ENCODE measurements at regions not wholly inside any gene's neighbourhood (a gene's known extent, or its start where the extent isn't known, plus 50 kb on each side); places are given as distances from the start of the nearest gene placed in this dataset.

DNA sequence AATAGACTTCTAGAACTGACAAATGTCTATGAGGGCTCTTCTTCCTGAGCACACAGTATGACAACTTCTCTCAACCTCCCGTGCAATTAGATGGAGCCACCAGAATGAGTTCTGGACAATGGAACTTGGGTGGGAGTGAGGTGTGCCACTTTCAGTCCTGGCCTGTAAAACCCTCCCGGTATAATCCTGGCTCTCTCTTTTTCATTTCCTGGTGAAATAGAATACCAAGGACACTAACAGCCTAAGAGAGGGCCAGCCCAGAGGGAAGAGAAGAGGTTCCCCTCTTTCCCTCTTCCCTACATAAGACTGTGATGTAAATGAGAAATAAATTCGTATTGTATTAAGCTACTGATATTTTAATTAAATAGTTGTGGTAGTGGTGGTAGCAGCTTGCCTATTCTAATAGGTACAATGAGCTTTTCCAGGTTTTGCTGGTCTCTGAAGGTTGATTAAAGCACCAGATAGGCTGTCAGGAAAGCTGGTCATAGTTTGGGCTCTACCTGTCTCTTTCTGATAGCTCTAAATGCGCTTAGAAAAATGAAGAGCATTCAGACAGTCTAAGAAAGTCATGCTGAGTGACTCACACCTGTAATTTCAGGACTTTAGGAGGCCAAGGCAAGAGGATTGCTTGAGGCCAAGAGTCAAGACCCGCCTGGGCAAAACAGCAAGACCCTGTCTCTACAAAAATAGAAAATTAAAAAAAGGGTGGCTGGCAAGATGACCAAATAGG, 108.6 kb upstream of the ZNF644 start:
- peaks cover 2% of the 10 kb centered on the region for H3K27me3 Mint-ChIP-seq (ENCODE audit: low read depth)
- ATAC-seq: no peak
- H3K4me1 Mint-ChIP-seq (ENCODE audit: low read depth): no peaks in the 10 kb centered on the region
- no peak for DNase-seq
- no peaks in the 10 kb centered on the region for H3K36me3 Mint-ChIP-seq (ENCODE audit: insufficient read depth)
- H3K9me3 Mint-ChIP-seq: no peaks in the 10 kb centered on the region
- H3K4me3 Mint-ChIP-seq: no peak overlapping the region

DNA sequence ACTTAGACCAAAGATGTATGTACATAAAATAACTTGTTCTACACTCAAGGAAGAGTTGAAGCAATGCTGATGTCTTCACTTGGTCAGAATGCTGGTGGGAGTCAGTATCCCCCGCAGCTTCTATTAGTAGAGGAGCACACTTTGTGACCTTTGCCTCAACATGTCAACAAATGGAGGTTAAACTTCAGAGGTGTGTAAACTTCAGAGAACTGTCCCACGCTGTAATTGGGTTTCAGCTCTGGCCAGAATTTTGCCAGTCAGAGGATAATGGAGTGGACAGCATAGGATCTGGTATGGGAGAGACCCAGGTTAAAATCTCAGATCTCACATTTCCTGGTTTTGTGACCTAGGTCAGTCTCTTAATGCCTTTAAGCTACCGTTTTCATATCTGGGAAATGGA, 107.6 kb upstream of the ZNF644 start:
- DNase-seq (no peak), ATAC-seq (no peak)
- Mint-ChIP-seq H3K4me1 (ENCODE audit: low read depth) (peaks cover 6% of the 10 kb centered on the region), H3K9me3 (no peaks in the 10 kb centered on the region), H3K27me3 (ENCODE audit: low read depth) (peaks cover 2% of the 10 kb centered on the region), H3K4me3 (no peak overlapping the region), H3K36me3 (ENCODE audit: insufficient read depth) (no peaks in the 10 kb centered on the region)

DNA sequence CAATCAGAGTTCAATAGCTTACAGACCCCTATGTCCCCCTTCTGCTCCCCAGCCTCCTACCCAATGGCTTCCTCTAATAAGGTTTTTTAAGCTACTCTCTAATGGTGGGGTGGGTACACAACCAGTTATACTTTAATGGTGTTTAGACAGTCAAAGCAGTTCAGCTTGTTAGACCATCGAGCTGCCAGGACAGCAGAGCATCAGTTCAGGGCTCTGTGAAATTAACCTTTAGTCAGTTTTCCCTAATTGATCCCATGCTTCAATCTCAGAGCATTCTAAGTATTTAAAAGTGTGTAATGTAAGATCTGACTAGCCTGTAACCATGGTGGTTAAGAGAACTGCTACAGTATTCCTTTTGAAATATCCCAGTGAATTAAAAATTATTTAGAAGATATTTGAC, 107.2 kb upstream of the ZNF644 start:
- no peak for ATAC-seq
- peaks cover 2% of the 10 kb centered on the region for H3K27me3 Mint-ChIP-seq (ENCODE audit: low read depth)
- peaks cover 11% of the 10 kb centered on the region for H3K4me1 Mint-ChIP-seq (ENCODE audit: low read depth)
- H3K4me3 Mint-ChIP-seq: no peak overlapping the region
- H3K9me3 Mint-ChIP-seq: no peaks in the 10 kb centered on the region
- H3K36me3 Mint-ChIP-seq (ENCODE audit: insufficient read depth): no peaks in the 10 kb centered on the region
- no peak for DNase-seq

DNA sequence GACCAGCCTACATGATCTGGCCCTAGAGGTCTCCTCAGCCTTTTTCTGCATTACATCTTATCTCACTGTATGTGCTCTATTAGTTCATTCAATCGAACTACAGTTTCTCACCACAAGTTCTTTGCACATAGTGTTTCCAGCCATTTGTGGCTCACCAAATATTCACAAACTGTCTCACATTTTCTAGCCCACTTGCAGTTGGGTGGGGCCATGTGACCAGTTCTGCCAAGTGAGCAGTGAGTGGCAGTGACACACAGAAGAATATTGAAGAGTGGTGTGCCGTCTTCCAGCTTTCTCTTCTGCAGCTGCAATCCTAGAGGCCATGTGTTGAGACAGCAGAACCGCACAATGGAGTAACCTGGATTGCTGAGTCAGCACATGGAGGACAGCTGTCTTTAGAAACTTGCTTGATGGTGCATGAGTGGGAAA, 103.2 kb upstream of the ZNF644 start:
- Mint-ChIP-seq H3K36me3 (ENCODE audit: insufficient read depth) (no peaks in the 10 kb centered on the region), H3K9me3 (no peaks in the 10 kb centered on the region), H3K4me1 (ENCODE audit: low read depth) (peaks cover 17% of the 10 kb centered on the region), H3K4me3 (no peak overlapping the region), H3K27me3 (ENCODE audit: low read depth) (no peaks in the 10 kb centered on the region)
- DNase-seq: no peak
- peak; percentile 82 to 85 for ATAC-seq

DNA sequence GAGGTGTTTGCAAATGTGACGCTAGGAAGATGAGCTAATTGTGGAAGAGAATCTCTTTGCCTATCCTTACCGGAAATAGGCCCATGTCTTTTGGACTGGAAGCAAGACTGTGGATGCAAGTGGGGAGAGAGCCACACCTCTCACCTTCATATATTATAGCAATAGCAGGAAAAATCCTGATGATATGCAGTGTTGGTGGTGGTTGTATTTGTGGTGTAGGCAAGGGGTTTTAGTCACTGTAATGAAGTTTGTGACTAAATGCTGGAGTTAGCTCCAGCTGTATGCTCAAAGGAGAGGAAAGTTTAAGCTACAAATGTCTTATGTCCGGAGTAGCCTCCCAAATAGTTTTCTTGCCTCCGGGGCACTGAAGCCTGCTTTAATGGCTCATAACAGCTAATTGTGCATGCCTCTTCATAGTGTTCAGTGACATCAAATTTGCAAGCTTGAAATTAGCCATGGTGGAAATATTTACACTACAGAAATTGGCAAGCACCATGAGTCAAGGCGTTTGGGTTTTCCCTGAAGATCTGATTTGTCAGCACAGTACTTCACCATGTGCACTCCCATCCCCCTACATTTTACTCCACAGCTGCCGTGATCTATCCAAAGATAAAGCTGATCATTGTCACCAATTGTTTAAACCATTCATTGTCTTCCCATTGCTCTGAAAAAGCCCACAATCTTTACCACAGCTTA, 102.6 kb upstream of the ZNF644 start:
- H3K4me3 Mint-ChIP-seq: no peak overlapping the region
- ATAC-seq: peak; percentile 59 to 61
- H3K9me3 Mint-ChIP-seq: no peaks in the 10 kb centered on the region
- no peaks in the 10 kb centered on the region for H3K27me3 Mint-ChIP-seq (ENCODE audit: low read depth)
- no peaks in the 10 kb centered on the region for H3K36me3 Mint-ChIP-seq (ENCODE audit: insufficient read depth)
- H3K4me1 Mint-ChIP-seq (ENCODE audit: low read depth): peaks cover 17% of the 10 kb centered on the region
- no peak for DNase-seq

DNA sequence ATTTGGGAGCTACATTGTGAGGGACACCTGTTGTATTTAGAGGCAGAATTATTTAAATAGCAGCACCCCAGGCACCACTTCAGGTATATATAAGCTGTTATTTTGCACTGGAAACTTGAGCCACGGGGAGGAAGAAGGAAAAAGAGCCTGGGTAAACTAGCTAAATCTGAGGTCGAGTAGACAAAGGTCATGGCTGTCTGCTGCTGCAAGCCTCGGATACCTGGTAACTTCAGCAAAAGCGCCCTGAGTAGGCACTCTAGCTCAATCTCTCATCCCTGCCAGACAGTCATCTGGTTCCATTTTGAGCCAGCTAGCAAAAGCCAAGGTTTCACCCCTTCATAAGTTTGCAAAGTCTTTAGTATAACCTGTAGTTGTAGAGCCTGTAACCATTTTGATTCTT, 101.9 kb upstream of the ZNF644 start:
- Mint-ChIP-seq H3K36me3 (ENCODE audit: insufficient read depth) (no peaks in the 10 kb centered on the region), H3K27me3 (ENCODE audit: low read depth) (no peaks in the 10 kb centered on the region), H3K4me1 (ENCODE audit: low read depth) (peaks cover 17% of the 10 kb centered on the region), H3K9me3 (no peaks in the 10 kb centered on the region), H3K4me3 (no peak overlapping the region)
- DNase-seq: no peak
- no peak for ATAC-seq

DNA sequence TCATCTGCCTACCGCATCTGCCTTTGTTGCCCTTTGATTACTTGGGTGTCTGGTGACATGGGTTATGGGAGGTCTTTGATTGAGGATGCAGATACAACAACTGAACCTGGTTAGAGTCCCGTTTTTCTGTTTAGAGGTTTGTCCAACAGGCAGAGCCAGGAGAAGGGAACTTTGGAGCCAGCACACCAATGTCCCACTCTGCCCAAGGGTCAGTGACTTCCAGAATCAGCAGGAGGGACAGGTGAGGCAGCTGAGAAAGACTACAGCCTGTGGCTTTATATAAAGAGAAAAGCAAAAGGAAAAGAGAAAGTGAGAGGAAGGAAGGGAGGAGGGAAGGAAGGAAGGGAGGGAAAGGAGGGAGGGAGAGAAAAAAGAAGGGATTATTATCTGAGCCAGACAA, 101.5 kb upstream of the ZNF644 start:
- ATAC-seq (no peak), DNase-seq (no peak)
- H3K9me3 Mint-ChIP-seq: no peaks in the 10 kb centered on the region
- H3K4me1 Mint-ChIP-seq (ENCODE audit: low read depth): peaks cover 17% of the 10 kb centered on the region
- no peaks in the 10 kb centered on the region for H3K36me3 Mint-ChIP-seq (ENCODE audit: insufficient read depth)
- no peaks in the 10 kb centered on the region for H3K27me3 Mint-ChIP-seq (ENCODE audit: low read depth)
- H3K4me3 Mint-ChIP-seq: no peak overlapping the region

DNA sequence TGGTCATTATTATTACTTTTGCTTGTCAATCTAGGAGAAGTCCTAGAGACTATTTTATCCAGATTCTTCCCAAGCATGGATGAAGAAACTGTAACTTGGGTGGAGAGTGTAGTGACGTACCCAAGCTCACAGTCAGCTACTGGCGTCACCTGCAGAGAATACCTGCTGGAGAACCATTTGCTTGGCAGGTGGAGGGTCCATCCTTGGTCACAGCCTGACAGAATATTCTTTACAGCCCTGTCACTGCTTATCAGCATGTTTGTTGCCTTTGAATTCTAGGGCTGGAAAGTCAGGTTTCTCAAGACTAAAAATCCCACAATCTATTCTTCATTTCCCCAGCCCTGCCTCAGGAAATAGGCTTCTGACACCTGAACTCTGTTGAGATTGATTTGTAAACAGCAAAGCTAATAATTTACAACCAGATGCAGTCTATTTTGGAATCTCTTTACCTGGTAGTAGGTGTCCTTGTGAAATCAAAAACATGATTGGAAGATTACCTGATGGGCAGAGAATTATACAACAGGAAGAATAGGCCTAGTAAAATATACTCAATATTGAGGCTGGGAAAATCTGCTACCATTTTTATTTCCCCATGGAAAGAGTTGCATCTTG, 100.4 kb upstream of the ZNF644 start:
- Mint-ChIP-seq H3K4me3 (no peak overlapping the region), H3K9me3 (no peaks in the 10 kb centered on the region), H3K27me3 (ENCODE audit: low read depth) (no peaks in the 10 kb centered on the region), H3K36me3 (ENCODE audit: insufficient read depth) (no peaks in the 10 kb centered on the region), H3K4me1 (ENCODE audit: low read depth) (peaks cover 17% of the 10 kb centered on the region)
- DNase-seq (no peak), ATAC-seq (no peak)

DNA sequence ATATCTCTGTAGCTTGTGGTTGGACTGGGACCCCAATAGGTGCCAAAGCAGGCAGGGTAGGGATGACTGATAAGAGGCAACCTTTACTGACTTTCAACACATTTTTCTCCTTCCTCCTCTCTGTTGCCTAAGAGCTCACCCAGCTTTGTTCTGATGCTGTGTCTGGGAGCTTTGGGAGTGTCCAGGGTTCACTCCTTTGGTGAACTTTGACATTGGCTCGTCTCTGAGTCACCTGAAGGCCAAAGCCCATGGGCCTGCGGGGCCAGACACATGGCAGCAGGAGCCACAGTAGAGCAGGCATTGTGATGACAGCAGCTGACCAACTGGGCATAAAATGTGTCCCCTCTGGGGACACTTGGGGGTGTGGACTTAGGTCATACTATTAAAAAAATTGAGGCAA, 99.5 kb upstream of the ZNF644 start:
- Mint-ChIP-seq H3K27me3 (ENCODE audit: low read depth) (no peaks in the 10 kb centered on the region), H3K9me3 (no peaks in the 10 kb centered on the region), H3K4me3 (no peak overlapping the region), H3K36me3 (ENCODE audit: insufficient read depth) (no peaks in the 10 kb centered on the region), H3K4me1 (ENCODE audit: low read depth) (peaks cover 21% of the 10 kb centered on the region)
- ATAC-seq (no peak), DNase-seq (no peak)

DNA sequence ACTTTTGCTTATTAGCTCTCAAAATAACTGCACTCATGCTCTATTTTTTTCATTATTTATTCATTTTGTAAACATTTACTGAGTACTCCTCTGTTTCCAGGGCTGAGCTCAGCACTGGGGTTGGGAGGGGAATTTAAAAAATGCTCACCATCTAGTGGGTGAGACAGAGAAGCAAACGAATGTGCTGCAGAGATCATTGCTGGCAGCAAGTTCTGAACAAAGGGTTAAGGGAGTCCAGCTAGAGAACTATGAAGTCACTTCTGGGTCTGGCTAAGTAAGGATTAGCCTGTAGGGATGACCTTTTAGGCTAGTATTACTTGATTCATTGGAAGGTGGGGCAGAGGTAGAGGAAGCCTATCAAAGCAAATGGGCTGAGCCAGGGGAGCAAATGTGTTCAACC, 99.1 kb upstream of the ZNF644 start:
- peaks cover 21% of the 10 kb centered on the region for H3K4me1 Mint-ChIP-seq (ENCODE audit: low read depth)
- no peaks in the 10 kb centered on the region for H3K36me3 Mint-ChIP-seq (ENCODE audit: insufficient read depth)
- H3K9me3 Mint-ChIP-seq: no peaks in the 10 kb centered on the region
- no peaks in the 10 kb centered on the region for H3K27me3 Mint-ChIP-seq (ENCODE audit: low read depth)
- ATAC-seq (no peak), DNase-seq (no peak)
- H3K4me3 Mint-ChIP-seq: no peak overlapping the region

DNA sequence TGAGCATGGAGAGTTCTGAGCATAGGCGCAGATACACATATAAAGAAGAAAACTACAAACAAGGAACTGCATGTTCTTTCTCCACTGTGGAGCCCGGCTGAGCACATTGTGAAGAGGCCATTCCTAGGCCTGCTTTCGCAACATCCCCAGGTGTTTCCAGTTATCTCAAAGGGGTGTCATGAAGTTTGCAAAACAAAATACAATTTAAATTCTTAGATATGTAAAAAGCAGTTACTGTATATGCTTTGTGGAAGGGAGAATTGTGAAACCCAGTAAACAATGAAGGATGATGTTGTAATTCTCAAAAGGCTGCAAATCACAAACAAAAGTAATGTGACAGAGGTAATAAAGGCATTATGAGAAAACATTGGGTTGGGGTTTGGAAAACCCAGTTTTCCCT, 98.6 kb upstream of the ZNF644 start:
- ATAC-seq: no peak

DNA sequence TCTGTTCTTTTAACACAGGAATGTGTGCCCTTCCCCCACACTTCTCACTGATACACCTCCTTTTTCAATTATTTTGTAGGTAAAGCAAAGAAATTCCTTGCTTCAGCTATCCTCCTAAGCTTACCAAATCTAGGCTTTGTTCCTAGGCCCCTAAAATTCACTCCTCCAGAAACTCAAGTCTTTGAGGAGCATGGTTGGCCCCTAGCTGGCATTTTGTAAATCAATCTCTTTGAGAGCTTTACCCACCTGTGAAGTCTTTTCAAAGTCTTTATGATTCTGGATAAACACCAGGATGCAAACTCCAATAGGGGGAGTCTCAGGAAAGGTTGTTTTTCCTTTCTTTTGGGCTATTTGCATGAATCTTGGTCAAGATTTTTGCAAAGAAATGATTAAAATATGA, 82.9 kb upstream of the ZNF644 start:
- DNase-seq: no peak
- Mint-ChIP-seq H3K4me3 (no peak overlapping the region), H3K4me1 (ENCODE audit: low read depth) (peaks cover 12% of the 10 kb centered on the region), H3K27me3 (ENCODE audit: low read depth) (peaks cover 6% of the 10 kb centered on the region), H3K9me3 (no peaks in the 10 kb centered on the region), H3K36me3 (ENCODE audit: insufficient read depth) (no peaks in the 10 kb centered on the region)
- ATAC-seq: no peak

More for the DNA sequence above, 98.6 kb upstream of the ZNF644 start:
- no peak overlapping the region for H3K4me3 Mint-ChIP-seq
- H3K9me3 Mint-ChIP-seq: no peaks in the 10 kb centered on the region
- H3K4me1 Mint-ChIP-seq (ENCODE audit: low read depth): peaks cover 23% of the 10 kb centered on the region
- no peaks in the 10 kb centered on the region for H3K36me3 Mint-ChIP-seq (ENCODE audit: insufficient read depth)
- no peaks in the 10 kb centered on the region for H3K27me3 Mint-ChIP-seq (ENCODE audit: low read depth)
- DNase-seq: no peak

DNA sequence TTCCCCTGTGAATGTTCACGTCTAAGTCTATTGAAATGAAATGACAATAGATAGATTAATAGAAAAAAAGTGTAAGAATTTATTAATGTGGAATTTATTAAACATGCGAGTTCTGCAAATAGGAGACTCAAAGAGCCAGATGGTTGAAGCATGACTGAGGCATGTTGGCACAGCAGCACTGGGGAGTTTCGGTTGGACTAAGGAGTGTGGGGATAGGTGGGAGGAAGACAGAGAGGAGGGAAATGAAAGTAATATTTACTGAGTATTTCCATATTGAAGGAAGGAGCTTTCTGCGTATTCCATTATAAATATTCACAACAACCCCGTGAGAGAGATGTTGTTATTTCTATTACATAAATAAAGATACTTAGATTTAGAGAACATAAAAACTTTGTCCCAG, 79.5 kb upstream of the ZNF644 start:
- Mint-ChIP-seq H3K9me3 (no peaks in the 10 kb centered on the region), H3K4me1 (ENCODE audit: low read depth) (peaks cover 20% of the 10 kb centered on the region), H3K27me3 (ENCODE audit: low read depth) (peaks cover 13% of the 10 kb centered on the region), H3K4me3 (no peak overlapping the region), H3K36me3 (ENCODE audit: insufficient read depth) (no peaks in the 10 kb centered on the region)
- ATAC-seq (no peak), DNase-seq (no peak)

DNA sequence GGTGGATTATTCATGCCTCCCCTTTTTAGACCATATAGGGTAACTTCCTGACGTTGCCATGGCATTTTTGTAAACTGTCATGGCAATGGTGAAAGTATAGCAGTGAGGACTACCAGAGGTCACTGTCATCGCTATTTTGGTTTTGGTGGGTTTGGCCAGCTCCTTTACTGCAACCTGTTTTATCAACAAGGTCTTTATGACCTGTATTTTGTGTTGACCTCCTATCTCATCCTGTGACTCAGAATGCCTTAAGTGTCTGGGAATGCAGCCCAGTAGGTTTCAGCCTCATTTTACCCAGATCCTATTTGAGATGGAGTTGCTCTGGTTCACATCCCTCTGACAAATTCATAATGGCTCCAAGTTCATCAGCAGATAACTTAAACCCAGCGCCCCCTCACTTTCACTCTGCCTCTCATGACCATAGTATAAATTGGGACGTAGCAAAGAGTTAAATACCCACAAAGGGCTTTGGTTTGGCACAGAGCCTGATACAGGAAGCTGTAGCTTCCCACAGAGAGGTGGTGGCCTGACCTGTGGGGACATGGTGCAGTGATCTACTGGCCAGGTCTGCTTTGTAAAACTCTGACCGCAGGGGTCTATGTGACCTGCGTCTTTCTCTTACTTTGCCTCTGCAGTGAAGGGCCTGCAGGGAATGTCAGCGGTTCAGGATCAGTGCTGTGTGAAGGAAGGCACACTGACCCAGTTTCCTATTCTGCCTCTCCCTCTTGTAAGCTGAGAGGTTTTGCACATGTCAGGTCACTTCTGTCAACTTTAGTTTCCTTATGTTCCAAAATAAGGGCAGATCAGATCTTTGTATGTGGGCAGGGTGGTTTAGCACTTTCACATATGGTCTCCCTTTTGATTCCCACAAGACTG, 78.1 kb upstream of the ZNF644 start:
- Mint-ChIP-seq H3K4me1 (ENCODE audit: low read depth) (peaks cover 20% of the 10 kb centered on the region), H3K9me3 (no peaks in the 10 kb centered on the region), H3K27me3 (ENCODE audit: low read depth) (peaks cover 18% of the 10 kb centered on the region), H3K4me3 (no peak overlapping the region), H3K36me3 (ENCODE audit: insufficient read depth) (no peaks in the 10 kb centered on the region)
- ATAC-seq: peak; percentile 14 to 25
- no peak for DNase-seq

Data from activated T-cell treated with anti-CD3 and anti-CD28 coated beads, Interleukin-2, amount 50 U/mL, for 4 hours (primary cell).